T-cell (primary cell): ENCODE measurements at regions not wholly inside any gene's neighbourhood (a gene's known extent, or its start where the extent isn't known, plus 50 kb on each side); places are given as distances from the start of the nearest gene placed in this dataset.

Source experiments
- ATAC-seq, 4 experiments: fragments of 200-7000 bp in 3 of 4; fragments of 150-1000 bp in 1 of 4; cut with Tn5 transposase; replicated peaks in 1 of 4; 1 replicate in 3 of 4; 2 replicates in 1 of 4; pipeline ENCODE4 v1.10.0; 2021; ENCODE audit warnings: moderate library complexity in 3 of 4, mild to moderate bottlenecking in 2 of 4, moderate number of reproducible peaks in 1 of 4
- CTCF ChIA-PET, 2 donors: fragments of 300-600 bp; sonication (Branson Sonifier 250); formaldehyde crosslinking; loops; one replicate each; lab custom pipeline; 2022; ENCODE audit warnings: antibody characterized with exemption in 2 of 2; lab: Charles Lee
- POLR2A ChIA-PET, 2 donors: fragments of 300-600 bp; sonication (Branson Sonifier 250); formaldehyde crosslinking; loops; one replicate each; lab custom pipeline; 2022; ENCODE audit warnings: antibody characterized with exemption in 2 of 2; lab: Charles Lee
- DNase-seq, 35 experiments: peaks; one replicate each; pipeline versions ENCODE4 v3.0.0 to v3.0.0-alpha.2; 2013 to 2023
- H3K27ac ChIP-seq: one replicate; pipeline ENCODE4 v1.5.1; 2013; ENCODE audit warnings: low read length
- H3K27me3 ChIP-seq, 2 experiments: replicated peaks in 1 of 2; 1 replicate in 1 of 2; 2 replicates in 1 of 2; pipeline versions ENCODE4 v1.6.1 to v1.7.0; 2013; ENCODE audit warnings: low read length in 1 of 2, mixed read lengths in 1 of 2; ENCODE audit not compliant: control insufficient read depth in 2 of 2, insufficient read depth in 2 of 2; ENCODE audit errors: extremely low read depth in 1 of 2
- H3K36me3 ChIP-seq, 2 donors: 1 replicate in 1 of 2; 2 replicates in 1 of 2; pipeline versions ENCODE4 v1.6.1 to v1.7.0; 2013; ENCODE audit warnings: low read length in 1 of 2; ENCODE audit not compliant: control insufficient read depth in 2 of 2, insufficient read depth in 1 of 2; ENCODE audit errors: extremely low read depth in 1 of 2
- H3K4me1 ChIP-seq, 2 experiments: 1 replicate in 1 of 2; 2 replicates in 1 of 2; pipeline versions ENCODE4 v1.6.1 to v1.7.0; 2013; ENCODE audit warnings: low read length in 2 of 2, mixed read lengths in 1 of 2; ENCODE audit not compliant: insufficient read depth in 2 of 2, control insufficient read depth in 1 of 2; ENCODE audit errors: extremely low read depth in 1 of 2
- H3K4me3 ChIP-seq, 2 donors: 1 replicate in 1 of 2; 2 replicates in 1 of 2; pipeline versions ENCODE4 v1.5.1 to v1.7.0; 2013; ENCODE audit warnings: mild to moderate bottlenecking in 2 of 2, low read length in 1 of 2, moderate library complexity in 1 of 2; ENCODE audit not compliant: control insufficient read depth in 1 of 2; ENCODE audit errors: extremely low read depth in 1 of 2
- H3K9me3 ChIP-seq: 2 replicates; pipeline ENCODE4 v1.7.0; 2013
- H3K27ac Mint-ChIP-seq, 2 donors: one replicate each; pipeline ENCODE4 v1.8.0; 2020 to 2021; ENCODE audit warnings: mild to moderate bottlenecking in 2 of 2, mixed read lengths in 2 of 2
- H3K27me3 Mint-ChIP-seq, 2 donors: one replicate each; pipeline ENCODE4 v1.8.0; 2021 to 2022; ENCODE audit warnings: mixed read lengths in 2 of 2
- H3K36me3 Mint-ChIP-seq: one replicate; pipeline ENCODE4 v1.8.0; 2021; ENCODE audit warnings: mixed read lengths
- H3K4me1 Mint-ChIP-seq, 3 donors: one replicate each; pipeline ENCODE4 v1.8.0; 2020 to 2022; ENCODE audit warnings: mixed read lengths in 3 of 3, mild to moderate bottlenecking in 1 of 3
- H3K4me3 Mint-ChIP-seq, 3 donors: one replicate each; pipeline ENCODE4 v1.8.0; 2020 to 2022; ENCODE audit warnings: mild to moderate bottlenecking in 3 of 3, mixed read lengths in 3 of 3, moderate library complexity in 3 of 3
- H3K9me3 Mint-ChIP-seq, 3 donors: one replicate each; pipeline ENCODE4 v1.8.0; 2020 to 2022; ENCODE audit warnings: mixed read lengths in 3 of 3
- WGBS: methylation state at CpG from one replicate; pipeline ENCODE4 v1.1.5; 2013; ENCODE audit warnings: missing lambda C conversion rate; ENCODE audit not compliant: insufficient coverage; 5-methylcytosine and 5-hydroxymethylcytosine counted together

DNA sequence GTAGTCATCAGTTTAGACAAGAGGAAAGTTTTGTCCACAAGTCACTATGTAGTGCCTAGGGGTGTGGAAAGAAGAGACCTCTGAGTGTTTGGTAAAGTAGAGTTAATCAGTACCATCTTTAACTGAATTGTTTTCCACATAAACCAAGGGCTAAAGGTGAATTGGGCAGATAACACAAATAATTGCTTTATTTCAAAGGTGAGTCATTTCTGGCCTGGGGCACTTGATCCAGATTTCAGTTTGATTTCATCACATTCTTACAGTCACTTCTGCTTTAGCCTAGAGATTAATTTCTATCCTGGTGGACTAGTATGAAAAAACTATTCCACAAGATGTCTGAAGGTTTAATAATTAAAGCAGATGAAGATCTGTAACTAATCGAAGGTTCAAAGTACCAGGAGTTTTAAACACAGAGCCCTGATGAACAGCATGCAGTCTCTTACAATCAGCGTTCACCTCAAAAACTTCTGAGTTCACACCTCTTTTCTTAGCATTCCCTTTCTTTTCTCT lies 74.5 kb upstream of the BOD1L1 start:
- Histone ChIP-seq H3K27me3 (peaks cover 0 to 5% of the 10 kb centered on the region in 2 experiments), H3K9me3 (no peaks in the 10 kb centered on the region), H3K27ac (no peak overlapping the region), H3K36me3 (no peaks in the 10 kb centered on the region), H3K4me1 (no peaks in the 10 kb centered on the region), H3K4me3 (no peak overlapping the region)
- Mint-ChIP-seq H3K9me3 (no peaks in the 10 kb centered on the region), H3K4me3 (no peak overlapping the region), H3K36me3 (no peaks in the 10 kb centered on the region), H3K27me3 (peaks cover 9 to 11% of the 10 kb centered on the region in 2 donors), H3K4me1 (no peaks in the 10 kb centered on the region), H3K27ac (no peak overlapping the region)
- ChIA-PET CTCF (no interaction called here), POLR2A (no interaction called here)
- DNase-seq = no peak
- ATAC-seq = no peak
- WGBS = 88% methylated on average over 1 of the region's 2 CpGs

GRCh38 chr4:13703096-13703495 lies 75.6 kb upstream of the BOD1L1 start:
- Mint-ChIP-seq H3K4me3 (no peak overlapping the region), H3K4me1 (no peaks in the 10 kb centered on the region), H3K27ac (no peak overlapping the region), H3K36me3 (no peaks in the 10 kb centered on the region), H3K9me3 (no peaks in the 10 kb centered on the region), H3K27me3 (peaks cover 9 to 11% of the 10 kb centered on the region in 2 donors)
- H3K27ac ChIP-seq = no peak overlapping the region
- WGBS = no CpG with 5 or more reads among the region's 10 CpGs
- ChIA-PET POLR2A (no interaction called here), CTCF (no interaction called here)
- DNase-seq = no peak
- no peaks in the 10 kb centered on the region for H3K9me3 ChIP-seq
- no peaks in the 10 kb centered on the region for H3K4me1 ChIP-seq
- no peak overlapping the region for H3K4me3 ChIP-seq
- H3K27me3 ChIP-seq = peaks cover 0 to 5% of the 10 kb centered on the region in 2 experiments
- no peaks in the 10 kb centered on the region for H3K36me3 ChIP-seq
- no peak for ATAC-seq

- CTCF ChIA-PET = interaction anchor here in 1 of 2 donors (0.6 kb wide), 1 partner anchor 954 kb away, joined by 4 read pairs; no protein-coding TSS in a partner anchor
- Histone ChIP-seq H3K36me3 (no peaks in the 10 kb centered on the region), H3K4me3 (no peak overlapping the region), H3K27me3 (peaks cover 0 to 5% of the 10 kb centered on the region in 2 experiments), H3K27ac (no peak overlapping the region), H3K4me1 (no peaks in the 10 kb centered on the region), H3K9me3 (no peaks in the 10 kb centered on the region)
- Mint-ChIP-seq H3K36me3 (no peaks in the 10 kb centered on the region), H3K4me3 (no peak overlapping the region), H3K27ac (no peak overlapping the region), H3K27me3 (peaks cover 9 to 11% of the 10 kb centered on the region in 2 donors), H3K9me3 (no peaks in the 10 kb centered on the region), H3K4me1 (no peaks in the 10 kb centered on the region)
- WGBS = 14% methylated on average over 1 of the region's 2 CpGs
- DNase-seq (no peak), ATAC-seq (no peak)
- POLR2A ChIA-PET = no interaction called here
Measured at GRCh38 chr4:13704035-13704434, 76.5 kb upstream of the BOD1L1 start.

- Mint-ChIP-seq H3K27ac (no peak overlapping the region), H3K4me3 (no peak overlapping the region), H3K36me3 (no peaks in the 10 kb centered on the region), H3K9me3 (no peaks in the 10 kb centered on the region), H3K4me1 (no peaks in the 10 kb centered on the region), H3K27me3 (peaks cover 9 to 11% of the 10 kb centered on the region in 2 donors)
- Histone ChIP-seq H3K27ac (no peak overlapping the region), H3K36me3 (no peaks in the 10 kb centered on the region), H3K4me1 (no peaks in the 10 kb centered on the region), H3K27me3 (peaks cover 0 to 5% of the 10 kb centered on the region in 2 experiments), H3K4me3 (no peak overlapping the region), H3K9me3 (no peaks in the 10 kb centered on the region)
- DNase-seq (no peak), ATAC-seq (no peak)
- POLR2A ChIA-PET = no interaction called here
- CTCF ChIA-PET = no interaction called here
Measured at GRCh38 chr4:13704761-13705160, 77.2 kb upstream of the BOD1L1 start.

GRCh38 chr4:13705521-13706041 lies 78.1 kb upstream of the BOD1L1 start:
- Mint-ChIP-seq H3K4me1 (no peaks in the 10 kb centered on the region), H3K27me3 (peaks cover 16% of the 10 kb centered on the region in 2 donors), H3K9me3 (peaks cover 0 to 4% (median 0%) of the 10 kb centered on the region in 3 donors), H3K27ac (no peak overlapping the region), H3K36me3 (no peaks in the 10 kb centered on the region), H3K4me3 (no peak overlapping the region)
- no peak for DNase-seq
- POLR2A ChIA-PET = no interaction called here
- CTCF ChIA-PET = no interaction called here
- no peak overlapping the region for H3K27ac ChIP-seq
- H3K4me3 ChIP-seq = no peak overlapping the region
- no peaks in the 10 kb centered on the region for H3K9me3 ChIP-seq
- H3K4me1 ChIP-seq = no peaks in the 10 kb centered on the region
- H3K36me3 ChIP-seq = no peaks in the 10 kb centered on the region
- peaks cover 0 to 5% of the 10 kb centered on the region in 2 experiments for H3K27me3 ChIP-seq
- no peak for ATAC-seq
- 66% methylated on average over 9 of the region's 9 CpGs for WGBS

DNA sequence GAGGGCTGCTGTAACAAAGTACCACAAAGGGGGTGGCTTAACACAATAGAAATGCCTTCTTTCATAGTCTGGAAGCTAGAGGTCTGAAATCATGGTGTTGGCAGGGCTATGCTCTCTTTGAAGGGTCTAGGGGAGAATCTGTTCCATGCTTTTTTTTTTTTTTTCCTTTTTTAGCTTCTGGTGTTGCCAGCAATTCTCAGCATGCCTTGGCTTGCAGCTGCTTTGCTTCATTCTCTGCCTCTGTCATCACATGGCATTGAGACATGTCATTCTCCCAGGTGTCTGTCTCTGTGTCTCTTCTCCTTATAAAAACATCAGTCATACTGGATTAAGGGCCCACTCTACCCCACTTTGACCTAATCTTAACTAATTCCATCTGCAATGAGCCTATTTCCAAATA lies 78.6 kb upstream of the BOD1L1 start:
- Mint-ChIP-seq H3K4me3 (no peak overlapping the region), H3K27ac (peak overlapping the region in 1 of 2 donors; percentile 9), H3K4me1 (no peaks in the 10 kb centered on the region), H3K27me3 (peaks cover 11 to 12% of the 10 kb centered on the region in 2 donors), H3K36me3 (no peaks in the 10 kb centered on the region), H3K9me3 (peaks cover 0 to 4% (median 0%) of the 10 kb centered on the region in 3 donors)
- Histone ChIP-seq H3K27me3 (peaks cover 0 to 5% of the 10 kb centered on the region in 2 experiments), H3K4me1 (no peaks in the 10 kb centered on the region), H3K9me3 (no peaks in the 10 kb centered on the region), H3K27ac (no peak overlapping the region), H3K36me3 (no peaks in the 10 kb centered on the region), H3K4me3 (no peak overlapping the region)
- no peak for DNase-seq
- ChIA-PET CTCF (no interaction called here), POLR2A (no interaction called here)
- ATAC-seq = no peak

DNA sequence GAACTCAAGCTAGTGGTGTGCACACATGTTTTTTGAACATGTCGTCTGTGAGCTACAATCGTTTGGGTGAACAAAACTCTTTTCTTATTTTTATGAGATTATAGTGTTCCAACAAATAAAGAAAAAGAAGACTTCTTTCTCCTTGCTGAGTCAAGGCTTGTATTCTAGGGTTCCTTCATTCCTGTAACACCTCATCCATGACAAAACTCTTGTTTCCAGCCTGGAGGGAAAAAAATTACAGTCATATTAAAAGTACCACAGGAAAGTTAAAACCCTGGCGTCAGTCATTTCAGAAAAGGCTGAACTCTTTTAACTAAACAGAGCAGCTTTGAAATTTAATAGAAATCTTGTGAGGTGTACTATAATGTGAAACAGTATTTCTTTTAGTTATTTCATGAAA lies 79.2 kb upstream of the BOD1L1 start:
- Histone ChIP-seq H3K4me1 (no peaks in the 10 kb centered on the region), H3K27ac (no peak overlapping the region), H3K4me3 (no peak overlapping the region), H3K36me3 (no peaks in the 10 kb centered on the region), H3K9me3 (no peaks in the 10 kb centered on the region), H3K27me3 (peaks cover 0 to 5% of the 10 kb centered on the region in 2 experiments)
- POLR2A ChIA-PET = no interaction called here
- Mint-ChIP-seq H3K27ac (no peak overlapping the region), H3K4me3 (no peak overlapping the region), H3K27me3 (peaks cover 13 to 16% of the 10 kb centered on the region in 2 donors), H3K4me1 (no peaks in the 10 kb centered on the region), H3K36me3 (no peaks in the 10 kb centered on the region), H3K9me3 (peaks cover 0 to 4% (median 0%) of the 10 kb centered on the region in 3 donors)
- no CpG with 5 or more reads among the region's 3 CpGs for WGBS
- ATAC-seq = no peak
- CTCF ChIA-PET = no interaction called here
- DNase-seq = no peak
